NCI-H2171 (cell line): ENCODE measurements at regions not wholly inside any gene's neighbourhood (a gene's known extent, or its start where the extent isn't known, plus 50 kb on each side); places are given as distances from the start of the nearest gene placed in this dataset.
"Not testable (repeated sequence)": the region's sequence is repeated elsewhere in the genome, so short reads cannot be mapped to it uniquely, and the experiment has no call there.

Experiments
- DNase-seq: peaks from one replicate; lab custom pipeline; 2025; lab: John Stamatoyannopoulos, UW

- peak; percentile 70 for DNase-seq
Measured at GRCh38 chr7:113710310-113711096, 208.3 kb downstream of the PPP1R3A start.

- DNase-seq = no peak
Measured at GRCh38 chr7:113705439-113705838, 213.4 kb downstream of the PPP1R3A start.

GRCh38 chr7:113698556-113699220 lies 220.1 kb downstream of the PPP1R3A start:
- peak; percentile 13 for DNase-seq

- no peak for DNase-seq
Measured at GRCh38 chr7:113694149-113694548, 224.7 kb downstream of the PPP1R3A start.

DNA sequence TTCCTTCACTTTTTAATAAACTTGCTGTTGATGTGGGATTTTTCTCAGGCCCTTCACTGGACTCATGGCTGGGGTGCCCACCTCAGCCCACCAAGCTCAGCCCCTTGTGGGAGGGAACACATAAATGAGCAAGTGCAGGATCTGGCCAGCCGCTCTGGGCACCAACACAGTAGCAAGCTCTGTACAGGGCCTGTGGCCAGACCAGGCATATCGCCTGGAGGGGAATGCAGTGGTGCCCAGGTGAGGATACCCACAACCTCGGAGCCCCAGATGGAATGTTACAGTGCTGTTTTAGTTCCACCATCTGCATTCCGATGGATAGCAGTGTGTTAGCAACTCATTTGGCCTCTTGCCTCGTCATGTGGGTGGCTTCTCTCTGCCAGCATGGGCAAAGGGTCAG lies 234.6 kb downstream of the PPP1R3A start:
- no peak for DNase-seq

- no peak for DNase-seq
Measured at GRCh38 chr7:113677811-113678210, 241.0 kb downstream of the PPP1R3A start.

DNA sequence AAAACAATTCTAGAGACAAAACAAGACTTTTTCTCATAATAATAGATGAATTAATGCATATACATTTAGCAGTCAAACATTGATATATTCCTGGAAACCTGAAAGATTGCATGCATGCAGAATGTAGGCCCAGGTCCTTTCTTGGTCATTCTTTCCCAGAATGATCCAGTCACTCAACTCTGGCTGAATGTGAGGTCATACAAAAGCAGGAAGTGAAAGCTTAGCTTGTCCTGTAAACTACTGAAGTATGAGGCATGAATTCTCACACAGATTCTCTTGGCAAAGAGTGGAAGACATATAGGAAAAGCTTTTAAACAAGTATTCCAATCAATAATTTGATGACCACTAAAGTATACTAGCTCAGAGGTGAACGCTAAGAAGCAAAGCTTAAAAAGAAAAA lies 253.9 kb downstream of the PPP1R3A start:
- no peak for DNase-seq

GRCh38 chr7:113659416-113659815 lies 259.4 kb downstream of the PPP1R3A start:
- no peak for DNase-seq

- DNase-seq = no peak
Measured at GRCh38 chr7:113657603-113658002, 261.2 kb downstream of the PPP1R3A start.

GRCh38 chr7:113652501-113652900 lies 266.3 kb downstream of the PPP1R3A start:
- DNase-seq = no peak

DNA sequence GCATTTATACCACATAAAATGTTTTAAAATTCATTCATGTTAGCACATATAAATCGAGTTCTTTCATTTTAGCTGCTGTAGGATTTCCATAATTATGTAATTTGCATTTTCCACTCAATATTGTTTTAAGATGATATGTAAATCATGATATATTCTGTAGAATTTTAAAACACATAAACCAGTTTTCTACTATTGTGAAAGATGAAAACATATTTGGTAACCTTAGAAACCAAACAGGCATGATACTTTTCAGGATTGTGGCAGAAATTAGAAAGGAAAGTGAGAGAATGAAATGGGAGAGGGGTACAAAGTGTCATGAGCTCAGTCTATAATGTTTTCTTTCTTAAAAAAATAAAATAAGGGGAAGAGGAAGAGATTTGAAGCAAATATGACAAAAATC lies 269.3 kb downstream of the PPP1R3A start:
- DNase-seq = no peak

DNA sequence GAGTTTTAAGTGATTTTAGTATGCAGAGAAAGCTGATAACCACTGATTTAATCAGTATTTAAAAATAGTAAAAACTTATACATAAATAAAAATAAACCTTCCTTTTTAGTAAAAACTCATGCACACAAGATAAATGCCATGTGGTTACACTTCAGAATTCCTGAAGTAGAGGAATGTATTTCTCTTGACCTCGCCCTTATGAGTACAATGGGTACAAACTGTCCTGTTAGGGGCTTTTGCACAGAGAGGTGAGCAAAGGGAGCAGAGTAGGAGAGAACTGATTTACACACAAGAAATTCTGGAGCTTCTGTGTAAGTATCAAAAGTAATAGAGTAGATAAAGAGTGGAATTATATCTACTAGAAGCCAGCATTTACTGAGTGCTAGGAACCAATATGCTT lies 279.6 kb downstream of the PPP1R3A start:
- no peak for DNase-seq

- no peak for DNase-seq
Measured at GRCh38 chr7:113636727-113637421, 281.9 kb downstream of the PPP1R3A start.

GRCh38 chr7:113635492-113635891 lies 283.3 kb downstream of the PPP1R3A start:
- DNase-seq = no peak

GRCh38 chr7:113633073-113633472 lies 285.7 kb downstream of the PPP1R3A start:
- no peak for DNase-seq

DNA sequence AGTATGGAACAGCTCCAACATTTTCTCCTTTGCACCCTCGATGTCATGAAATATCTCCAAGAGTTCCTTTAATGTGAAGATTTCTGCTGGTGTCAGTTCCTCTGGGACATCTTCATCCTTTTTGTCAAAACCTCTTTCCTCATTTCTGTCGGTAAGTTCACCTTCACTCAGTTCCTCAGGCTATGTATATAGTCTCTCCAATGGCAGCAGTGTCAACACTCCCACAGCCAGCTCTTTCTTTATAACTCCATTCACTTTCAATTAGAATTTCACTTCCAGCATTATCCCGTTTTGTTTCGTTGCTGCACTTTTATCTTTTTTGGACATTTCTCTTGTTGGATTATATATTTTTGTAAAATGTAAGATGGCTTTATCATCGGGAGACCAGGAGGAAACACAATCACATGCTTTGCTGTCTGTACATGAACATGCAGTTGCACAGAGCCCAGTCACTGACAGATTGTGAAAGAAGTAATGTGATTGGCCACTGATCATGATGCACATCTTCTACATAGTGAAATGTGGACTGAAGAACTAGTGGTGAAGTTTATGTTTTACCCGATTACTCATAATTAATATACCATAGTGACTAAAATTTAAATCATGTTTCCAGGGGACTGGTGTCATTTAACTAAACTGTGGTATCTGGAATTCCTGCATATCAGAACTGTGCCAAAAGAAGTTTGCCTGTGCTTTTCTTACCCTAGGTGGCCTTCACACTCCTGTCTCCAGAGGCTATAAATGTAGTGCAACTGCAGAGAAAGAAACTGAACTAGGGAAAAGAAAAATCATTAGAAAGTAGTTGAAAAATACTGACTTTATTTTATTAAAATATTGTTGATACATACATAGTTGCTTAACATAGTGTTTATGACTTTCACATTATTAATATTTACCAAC lies 289.6 kb downstream of the PPP1R3A start:
- DNase-seq = no peak

DNA sequence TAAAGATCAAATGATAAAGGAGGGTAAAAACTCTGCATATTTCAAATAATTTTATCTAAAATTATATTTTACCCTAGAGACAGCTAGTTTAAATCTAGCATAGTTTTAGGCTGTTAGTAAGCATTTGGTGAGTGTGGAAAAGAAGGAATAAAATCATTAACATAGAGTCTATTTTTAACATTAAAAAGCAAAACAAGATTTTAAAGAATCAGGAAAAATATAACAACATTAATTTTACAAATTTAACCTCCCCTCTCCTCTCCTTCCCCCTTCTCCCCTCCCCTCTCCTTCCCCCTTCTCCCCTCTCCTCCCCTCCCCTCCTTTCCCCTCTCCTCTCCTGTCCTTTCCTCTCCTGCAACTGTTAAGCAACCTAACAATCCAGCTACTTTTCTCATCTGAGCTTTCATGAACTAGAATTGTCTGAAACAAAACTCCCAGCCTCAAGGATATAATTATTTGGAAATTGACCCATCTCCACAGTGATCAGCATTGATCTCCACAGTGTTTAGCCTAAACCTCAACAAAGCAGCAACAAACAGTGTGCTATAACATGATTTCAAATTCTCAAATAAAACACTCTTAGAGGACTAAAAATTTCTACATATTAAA lies 293.2 kb downstream of the PPP1R3A start:
- no peak for DNase-seq

DNA sequence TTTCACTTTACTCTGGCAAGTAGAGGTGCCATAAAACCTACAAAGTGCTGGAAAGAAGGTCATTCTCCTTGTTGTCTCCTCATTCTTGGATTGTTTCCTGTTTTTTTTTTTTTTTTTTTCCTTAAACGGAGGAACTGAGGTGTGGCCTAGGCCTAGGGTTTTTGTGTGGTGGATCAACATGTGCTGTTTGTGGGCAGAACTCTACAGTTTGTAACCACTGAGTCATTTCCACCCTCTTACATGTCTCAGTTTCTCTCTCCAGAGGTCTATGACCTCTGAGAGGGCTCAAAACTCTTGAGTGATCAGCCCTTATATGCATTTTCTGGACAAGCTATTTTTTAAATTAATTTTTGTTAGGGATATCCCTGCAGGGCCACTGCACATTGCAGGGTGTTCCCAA lies 296.0 kb downstream of the PPP1R3A start:
- no peak for DNase-seq

GRCh38 chr7:113610572-113610971 lies 308.2 kb downstream of the PPP1R3A start:
- DNase-seq = no peak

DNA sequence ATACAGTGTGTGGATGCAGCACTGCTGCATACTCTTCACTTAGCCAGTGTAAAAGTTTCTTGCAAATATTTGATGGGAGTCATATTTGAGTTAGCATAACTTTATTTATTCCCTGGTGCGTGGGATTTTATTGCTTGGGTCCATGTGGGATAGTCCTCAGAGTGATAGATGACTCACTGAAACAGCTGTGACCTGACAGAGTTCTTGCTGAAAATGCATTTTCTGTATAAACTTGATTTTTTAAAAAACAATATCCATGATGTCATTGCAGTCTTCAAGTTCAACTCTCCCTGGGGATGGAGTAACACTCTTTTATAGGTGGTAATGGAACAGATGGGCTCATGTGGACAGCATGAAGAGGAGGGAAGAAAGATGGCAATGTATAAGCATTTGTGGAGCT lies 310.0 kb downstream of the PPP1R3A start:
- no peak for DNase-seq

GRCh38 chr7:113606325-113606724 lies 312.5 kb downstream of the PPP1R3A start:
- DNase-seq = no peak

DNA sequence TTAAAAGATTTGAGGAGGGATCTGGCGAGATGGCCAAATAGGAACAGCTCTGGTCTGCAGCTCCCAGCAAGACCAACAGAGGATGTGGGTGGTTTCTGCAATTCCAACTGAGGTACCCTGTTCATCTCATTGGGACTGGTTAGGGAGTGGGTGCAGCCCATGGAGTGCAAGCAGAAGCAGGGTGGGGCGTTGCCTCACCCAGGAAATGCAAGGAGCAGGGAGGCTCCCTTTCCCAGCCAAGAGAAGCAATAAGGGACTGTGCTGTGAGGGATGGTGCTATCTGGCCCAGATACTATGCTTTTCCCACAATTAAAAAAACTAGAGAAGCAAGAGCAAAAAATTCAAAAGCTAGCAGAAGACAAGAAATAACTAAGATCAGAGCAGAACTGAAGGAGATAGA lies 318.4 kb downstream of the PPP1R3A start:
- not testable (repeated sequence) for DNase-seq
